Fibroblast of the aortic adventitia (primary cell): ENCODE measurements at regions not wholly inside any gene's neighbourhood (a gene's known extent, or its start where the extent isn't known, plus 50 kb on each side); places are given as distances from the start of the nearest gene placed in this dataset.

Experiments
- DNase-seq: peaks from one replicate; pipeline ENCODE4 v3.0.0-alpha.2; 2010; ENCODE audit warnings: low read depth
- H3K4me3 ChIP-seq: 2 replicates; pipeline ENCODE4 v1.5.1; 2011; ENCODE audit warnings: low read depth, mild to moderate bottlenecking, control low read depth, low read length, moderate library complexity
- CTCF ChIP-seq: IDR thresholded peaks from 2 replicates; pipeline ENCODE4 v1.5.1; 2011; ENCODE audit warnings: mild to moderate bottlenecking, low read length, control low read depth, inconsistent platforms; ENCODE audit not compliant: insufficient read depth

GRCh38 chr6:14212632-14213031 is 95.1 kb downstream of the CD83 start:
- TF ChIP-seq CTCF: no peak
- H3K4me3 ChIP-seq: no peak overlapping the region
- DNase-seq: no peak

- DNase-seq: no peak
- no peak overlapping the region for H3K4me3 ChIP-seq
- TF ChIP-seq CTCF: no peak
Measured at GRCh38 chr6:14216946-14217684, 99.5 kb downstream of the CD83 start.

- no peak overlapping the region for H3K4me3 ChIP-seq
- no peak for TF ChIP-seq CTCF
- DNase-seq: no peak
Measured at GRCh38 chr6:14217728-14218518, 100.4 kb downstream of the CD83 start.

- TF ChIP-seq CTCF: no peak
- no peak for DNase-seq
Measured at GRCh38 chr6:14218519-14218800, 100.9 kb downstream of the CD83 start.

GRCh38 chr6:14221564-14222279 is 104.2 kb downstream of the CD83 start:
- no peak for DNase-seq
- TF ChIP-seq CTCF: no peak
- no peak overlapping the region for H3K4me3 ChIP-seq

More at GRCh38 chr6:14218519-14218800, 100.9 kb downstream of the CD83 start:
- no peak overlapping the region for H3K4me3 ChIP-seq

- H3K4me3 ChIP-seq: no peak overlapping the region
- no peak for TF ChIP-seq CTCF
- no peak for DNase-seq
Measured at GRCh38 chr6:14222956-14223355, 105.4 kb downstream of the CD83 start.
